HG02852 (cell line): ENCODE measurements at regions not wholly inside any gene's neighbourhood (a gene's known extent, or its start where the extent isn't known, plus 50 kb on each side); places are given as distances from the start of the nearest gene placed in this dataset.
A peak's percentile ranks its signal among the peaks of the same experiment; 100 is the strongest.

Experiments
- ATAC-seq: cut with Tn5 transposase; IDR thresholded peaks from one replicate; pipeline ENCODE4 v1.9.1; 2021; ENCODE audit warnings: mild to moderate bottlenecking, moderate library complexity; ENCODE audit not compliant: unreplicated experiment

DNA sequence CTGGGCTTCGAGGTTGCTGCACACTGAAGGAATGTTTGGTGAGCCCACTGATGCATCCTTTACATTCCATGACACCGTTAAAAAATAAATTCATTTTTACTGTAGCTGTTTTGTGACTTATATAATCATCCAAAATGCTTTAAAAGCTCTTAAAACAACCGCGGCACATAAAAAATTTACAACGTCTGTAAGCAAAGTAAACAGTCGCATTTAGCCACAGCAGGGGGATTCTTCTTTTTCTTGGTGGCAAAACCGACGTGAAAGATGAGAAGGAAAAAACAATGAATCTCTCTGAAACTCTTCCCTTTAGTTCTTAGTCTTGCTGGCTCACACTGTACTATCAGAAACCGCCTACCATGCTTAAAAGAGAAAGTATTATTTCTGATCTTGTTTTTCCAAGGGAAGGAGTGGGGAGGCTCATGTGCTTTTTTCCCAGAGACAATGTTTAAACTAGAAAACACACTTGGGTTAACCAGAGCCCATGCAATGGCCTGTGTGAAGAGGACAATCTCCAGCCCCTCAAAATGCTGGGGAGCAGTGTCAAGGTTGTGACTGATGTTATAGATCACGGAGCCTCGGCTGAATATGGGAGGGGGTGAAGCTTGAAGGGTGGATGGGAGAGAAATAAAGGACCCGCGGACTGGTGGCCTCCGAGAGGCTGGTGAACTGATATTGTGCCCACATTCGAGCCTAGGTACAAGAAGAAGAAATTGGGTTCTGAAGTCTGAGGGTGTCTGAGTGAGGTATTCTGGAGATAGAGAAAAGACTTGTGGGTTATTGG lies 91.1 kb downstream of the IRF8 start:
- no peak for ATAC-seq

DNA sequence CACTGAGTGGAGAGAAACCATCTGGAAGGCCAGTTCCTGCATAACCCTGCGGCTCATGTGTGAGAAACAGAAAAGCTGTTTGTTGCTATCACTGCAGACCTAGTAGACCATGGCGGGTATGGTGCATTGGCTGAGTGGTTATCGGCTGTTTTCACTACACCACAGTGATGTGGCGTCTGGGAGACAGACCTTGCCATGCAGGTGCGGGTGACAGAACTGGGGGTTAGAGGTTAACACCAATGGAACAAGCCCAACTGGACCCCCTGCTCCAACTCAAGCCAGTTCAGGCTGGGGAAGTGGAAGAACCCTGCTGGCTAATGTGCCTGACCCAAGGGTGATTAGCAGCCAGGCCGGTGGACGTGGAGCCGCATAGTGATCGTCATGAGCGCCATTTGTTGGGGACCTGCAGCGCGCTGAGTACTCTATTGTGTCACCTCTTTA lies 91.9 kb downstream of the IRF8 start:
- no peak for ATAC-seq

DNA sequence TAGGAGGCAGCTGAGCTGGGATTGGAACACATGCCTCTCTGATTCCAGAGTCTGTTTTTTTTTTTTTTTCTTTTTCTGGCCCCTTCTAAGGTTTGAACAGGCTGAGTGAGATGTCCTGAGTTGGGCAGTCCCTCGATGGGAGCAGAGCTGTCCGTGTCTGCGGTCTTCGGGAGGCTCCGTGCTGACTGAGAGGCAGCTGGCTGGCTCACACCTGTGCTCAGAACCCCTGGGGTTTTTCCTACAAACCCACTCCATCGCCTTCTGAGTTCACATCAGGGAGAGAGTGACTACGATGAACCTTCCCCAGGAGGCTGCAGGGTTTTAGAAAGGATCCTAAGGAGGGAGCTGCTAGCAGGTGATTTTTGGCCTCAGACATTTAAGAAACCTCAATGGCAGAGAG lies 92.5 kb downstream of the IRF8 start:
- no peak for ATAC-seq

DNA sequence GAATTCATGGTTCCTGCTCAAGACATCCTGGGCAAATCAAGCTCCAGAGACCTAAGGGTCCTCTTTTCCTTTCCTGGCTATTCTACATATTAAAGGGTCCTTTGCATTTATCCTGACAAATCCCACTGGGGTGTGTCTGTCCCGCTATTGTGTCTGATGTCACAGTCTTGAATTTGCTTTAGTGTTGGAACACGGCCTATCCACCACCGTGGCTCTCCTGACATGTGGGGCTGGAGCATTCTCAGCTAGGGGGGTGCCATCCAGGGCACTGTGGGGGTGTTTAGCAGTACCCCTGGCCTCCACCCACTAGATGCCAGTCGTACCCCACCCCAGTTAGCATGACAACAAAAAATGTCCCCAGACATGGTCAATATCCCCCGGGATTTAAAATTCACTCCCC lies 92.9 kb downstream of the IRF8 start:
- ATAC-seq: no peak

DNA sequence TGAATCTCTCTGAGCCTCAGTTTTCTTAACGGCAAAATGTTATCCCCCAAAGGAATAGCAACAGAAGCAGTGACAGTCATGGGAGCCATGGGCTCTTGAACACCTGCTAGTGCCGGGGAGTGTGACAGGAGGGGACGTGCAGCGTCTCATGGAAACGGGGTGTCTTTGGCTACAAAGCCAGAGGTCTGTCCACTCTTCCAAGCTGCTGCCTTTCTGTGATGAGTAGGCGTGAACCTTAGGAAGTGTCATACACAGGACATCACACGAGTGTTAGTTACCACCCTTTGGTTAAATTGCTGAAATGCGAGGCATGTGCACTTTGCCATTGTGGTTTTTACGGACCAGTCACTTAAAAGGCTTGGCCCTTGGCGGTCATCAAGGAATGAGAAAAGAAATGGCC lies 93.4 kb downstream of the IRF8 start:
- ATAC-seq: no peak

DNA sequence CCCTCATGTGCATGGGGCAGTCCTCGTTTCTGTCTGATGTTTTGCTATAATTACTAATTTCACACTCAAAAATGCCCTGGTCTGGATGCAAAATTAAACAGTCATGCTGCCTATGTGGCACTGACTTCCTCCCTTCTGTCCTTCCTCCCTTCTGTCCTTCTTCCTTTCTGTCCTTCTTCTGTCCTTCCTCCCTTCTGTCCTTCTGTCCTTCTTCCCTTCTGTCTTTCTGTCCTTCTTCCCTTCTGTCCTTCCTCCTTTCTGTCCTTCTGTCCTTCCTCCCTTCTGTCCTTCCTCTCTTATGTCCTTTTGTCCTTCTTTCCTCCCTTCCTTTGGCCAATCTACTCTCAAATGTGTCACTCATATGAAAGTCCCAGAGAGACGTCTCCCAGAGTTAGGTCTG lies 93.8 kb downstream of the IRF8 start:
- no peak for ATAC-seq

DNA sequence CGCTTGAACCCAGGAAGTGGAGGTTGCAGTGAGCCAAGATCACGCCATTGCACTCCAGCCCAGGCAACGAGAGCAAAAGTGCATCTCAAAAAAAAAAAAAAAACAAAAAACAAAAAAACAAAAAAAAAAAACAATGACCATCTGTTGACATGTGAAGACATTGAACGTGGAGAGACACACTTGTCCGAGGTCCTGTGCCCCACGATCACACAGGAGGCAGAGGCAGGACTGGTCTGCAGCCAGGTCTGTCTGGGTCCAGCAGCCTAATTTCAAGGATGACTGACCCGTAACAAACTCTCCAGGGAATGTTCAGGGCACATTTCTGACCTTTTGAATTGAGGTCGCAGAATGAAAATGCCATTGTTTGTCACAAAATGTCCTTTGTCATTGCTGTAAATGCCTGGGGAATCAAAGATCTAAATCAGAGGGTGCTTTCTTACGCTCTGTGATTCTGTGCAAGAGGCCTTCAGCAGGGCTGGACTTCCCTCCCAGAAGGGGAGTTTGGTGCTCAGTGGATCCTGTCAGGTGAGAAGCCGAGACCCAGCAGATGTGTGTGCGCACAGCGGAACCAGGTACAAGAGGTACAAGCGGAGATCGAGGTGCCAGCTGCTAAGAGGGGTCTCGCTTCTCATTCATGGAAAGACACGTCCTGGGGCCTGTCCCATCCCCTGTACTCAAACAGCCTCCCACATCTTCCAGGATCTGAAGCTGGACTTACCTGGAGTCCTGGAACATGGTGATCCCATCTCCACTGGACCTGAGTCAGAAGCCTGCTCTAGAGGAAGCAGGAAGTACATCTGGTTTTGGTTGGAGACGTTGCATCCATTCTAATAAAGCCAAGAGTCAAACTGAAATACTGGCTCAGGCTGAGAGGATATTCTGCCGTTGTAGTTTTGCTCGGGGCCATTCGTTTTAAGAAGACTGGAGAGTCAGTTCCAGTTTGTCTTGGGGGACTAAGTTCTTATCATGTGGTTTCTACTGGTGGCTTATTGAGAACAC lies 95.8 kb downstream of the IRF8 start:
- ATAC-seq: no peak

DNA sequence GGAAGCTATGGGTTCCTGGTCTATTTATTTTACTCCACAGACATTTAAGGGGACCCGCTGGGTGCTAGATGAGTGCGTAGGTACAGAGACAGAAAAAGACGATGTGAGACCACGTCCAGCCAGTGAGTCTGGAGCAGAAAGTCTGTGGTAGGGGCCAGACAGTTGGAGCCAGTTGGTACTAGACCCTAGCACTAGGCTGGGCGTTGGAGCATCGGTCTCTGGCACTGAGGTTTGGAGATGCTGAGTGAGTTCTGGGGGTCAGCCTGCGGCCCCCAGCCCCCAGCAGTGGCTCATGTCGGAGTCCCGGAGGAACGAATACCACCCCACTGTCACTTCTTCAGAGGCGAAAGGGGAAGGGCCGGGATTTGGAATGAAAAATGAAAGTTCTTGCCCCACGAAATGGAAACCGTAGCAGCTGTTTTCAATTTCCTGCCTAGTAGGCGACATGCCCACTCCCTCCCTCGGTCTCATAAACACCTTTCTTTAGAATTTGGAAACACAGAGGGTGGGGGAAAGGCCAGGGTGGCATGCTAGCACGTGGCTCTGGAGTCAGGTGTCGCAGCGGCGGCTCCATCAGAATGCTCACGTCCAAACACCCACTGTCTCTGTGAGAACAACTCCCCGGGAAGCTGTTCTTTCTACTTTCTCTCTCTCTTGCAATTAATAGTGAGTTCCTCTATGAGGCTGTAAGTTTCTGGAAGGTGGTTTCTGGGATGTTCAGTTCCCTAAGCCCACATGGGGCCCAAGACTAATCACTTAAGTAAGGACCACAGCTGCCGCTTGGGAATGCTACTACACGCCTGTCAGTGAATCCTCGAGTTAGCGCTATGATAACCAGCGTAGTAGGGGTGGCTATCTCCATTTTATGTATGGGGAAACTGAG lies 96.8 kb downstream of the IRF8 start:
- no peak for ATAC-seq

DNA sequence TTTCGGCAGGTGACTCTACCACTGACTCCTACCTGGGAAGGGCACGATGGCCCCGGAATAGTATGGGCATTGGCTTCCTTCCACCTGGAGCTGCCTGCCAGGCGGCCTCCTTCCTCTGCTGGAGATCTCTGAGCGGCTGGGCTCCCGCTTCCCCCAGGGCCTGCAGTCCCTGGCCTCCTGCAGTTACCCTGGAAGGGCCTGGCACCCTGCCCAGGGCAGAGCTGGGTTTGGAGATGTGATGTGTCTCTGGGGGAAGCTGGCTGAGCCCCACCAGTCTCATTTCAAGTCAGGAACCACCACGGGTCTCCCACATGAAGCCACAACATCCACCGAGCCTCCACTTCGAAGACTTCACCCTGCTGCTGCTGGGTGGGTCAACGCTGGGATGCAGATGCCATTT lies 97.9 kb downstream of the IRF8 start:
- ATAC-seq: no peak

DNA sequence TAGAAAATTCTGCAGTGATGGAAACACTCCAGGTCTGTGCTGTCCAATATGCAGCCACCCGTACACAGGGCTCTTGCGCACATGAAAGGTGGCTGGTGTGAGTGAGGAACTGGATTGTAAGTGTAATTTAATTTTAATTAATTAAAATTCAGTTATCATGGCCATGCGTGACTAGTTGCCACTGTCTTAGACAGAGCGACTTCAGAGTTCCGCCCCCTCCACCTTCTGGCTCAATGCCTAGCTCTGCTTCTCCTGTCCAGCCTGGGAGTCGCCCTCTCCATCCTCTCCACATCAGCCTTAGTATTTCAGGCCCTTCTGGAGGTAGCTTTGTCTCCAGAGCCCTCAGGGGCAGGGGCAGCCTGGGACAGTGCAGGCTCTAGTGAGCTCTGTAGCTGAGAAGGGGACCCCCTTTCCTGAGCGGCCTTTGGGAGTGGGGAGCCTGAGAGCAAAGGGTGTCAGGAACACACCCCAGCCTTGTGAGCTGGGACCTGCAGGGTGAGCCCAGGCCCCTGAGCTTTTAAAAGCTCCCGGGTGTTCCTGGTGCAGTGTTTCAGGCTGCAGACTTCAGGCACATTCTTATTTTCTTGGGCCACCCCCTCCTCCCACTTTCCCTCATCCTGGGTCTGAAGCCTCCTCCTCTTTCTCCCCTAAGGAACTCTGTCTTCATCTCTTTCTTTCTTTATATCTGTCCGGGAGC lies 99.4 kb downstream of the IRF8 start:
- ATAC-seq: no peak

DNA sequence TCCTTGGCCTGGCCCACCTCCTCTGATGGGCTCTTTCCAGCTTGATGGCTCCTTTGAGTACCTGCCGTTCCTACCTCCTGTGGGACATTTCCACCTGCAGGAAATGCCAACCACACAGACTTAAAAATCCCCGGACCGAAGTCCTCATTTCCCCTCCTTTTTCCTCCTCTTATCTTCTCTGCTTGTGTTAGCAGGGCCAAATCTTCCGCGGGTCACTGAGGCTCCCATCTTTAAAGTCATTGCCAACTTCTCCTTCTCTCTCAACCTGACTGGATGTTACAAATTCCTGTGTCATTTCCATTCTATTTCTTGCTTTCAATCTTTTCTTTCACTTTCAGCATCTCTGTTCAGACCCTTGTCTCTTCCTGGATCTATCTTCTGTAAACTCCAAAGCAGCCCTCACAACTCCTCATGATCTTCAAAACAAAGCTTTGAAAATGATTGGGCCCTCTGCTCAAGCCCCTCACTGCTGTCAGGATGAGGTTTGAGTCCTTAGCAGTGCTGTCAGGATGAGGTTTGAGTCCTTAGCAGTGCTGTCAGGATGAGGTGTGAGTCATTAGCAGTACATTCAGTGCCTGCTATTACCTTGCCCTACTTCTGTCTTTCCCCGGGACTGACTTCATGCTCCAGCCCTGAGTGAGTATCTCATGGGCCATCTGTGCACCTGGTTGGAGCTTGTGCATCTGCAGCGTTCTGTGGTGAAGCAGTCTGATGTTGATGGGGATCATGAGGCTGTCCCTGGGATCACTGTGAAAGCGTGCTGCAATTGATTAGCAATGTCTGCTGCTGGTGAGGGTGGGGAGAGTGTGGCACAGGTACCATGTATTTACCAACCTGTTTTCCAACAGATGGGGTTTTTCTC lies 100.1 kb downstream of the IRF8 start:
- no peak for ATAC-seq

DNA sequence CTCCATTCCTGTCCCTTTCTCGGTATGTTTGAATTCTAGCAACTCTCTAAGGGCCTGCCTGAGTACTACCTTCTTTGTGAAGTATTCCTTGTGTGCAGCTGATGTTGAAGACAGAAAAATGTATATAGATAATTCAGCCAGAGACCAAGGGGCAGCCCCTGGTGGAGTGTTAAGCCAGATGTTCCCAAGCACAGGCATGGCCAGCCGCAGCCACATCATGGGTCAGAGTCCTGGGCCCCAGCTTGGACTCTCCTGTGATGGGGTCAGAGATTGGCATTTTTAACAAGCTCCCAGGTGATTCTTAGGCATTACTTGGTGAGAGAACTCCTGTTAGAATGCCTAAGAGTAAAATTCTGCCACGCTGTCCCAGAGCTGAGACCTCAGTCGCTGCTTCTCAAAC lies 100.8 kb downstream of the IRF8 start:
- no peak for ATAC-seq

DNA sequence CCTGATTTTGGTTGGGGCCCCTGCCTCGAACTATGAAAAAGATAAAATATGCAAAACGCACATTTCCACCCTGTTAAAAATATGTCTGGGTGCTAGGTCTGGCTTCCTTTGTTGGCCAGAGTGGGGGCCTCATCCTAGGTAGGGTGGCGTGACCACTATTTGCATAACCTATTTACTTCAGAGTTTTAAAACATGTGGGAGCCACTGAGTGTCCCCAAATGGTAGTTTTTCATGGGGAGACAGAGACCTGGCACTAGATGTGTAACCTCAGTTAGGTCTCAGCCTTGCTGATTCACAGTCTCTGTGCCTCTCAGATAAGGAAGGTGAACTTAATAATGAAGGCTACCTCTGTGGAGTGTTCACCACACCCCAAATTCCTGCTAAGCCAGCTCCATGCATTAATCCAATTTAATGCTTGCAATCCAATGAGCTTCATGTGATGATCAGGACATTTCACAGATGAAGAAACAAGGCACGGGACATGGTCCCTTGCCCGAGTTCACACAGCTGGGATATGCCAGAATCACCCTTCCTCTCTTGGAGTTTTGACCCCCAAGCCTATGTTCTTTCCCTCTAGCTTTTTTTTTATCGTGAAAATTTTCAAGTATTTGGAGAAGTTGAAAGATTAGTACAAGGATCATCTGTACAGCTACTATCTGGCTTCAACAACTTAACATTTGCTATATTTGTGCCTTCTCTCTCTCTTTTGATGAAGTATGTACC lies 103.4 kb downstream of the IRF8 start:
- peak; percentile 74 for ATAC-seq

DNA sequence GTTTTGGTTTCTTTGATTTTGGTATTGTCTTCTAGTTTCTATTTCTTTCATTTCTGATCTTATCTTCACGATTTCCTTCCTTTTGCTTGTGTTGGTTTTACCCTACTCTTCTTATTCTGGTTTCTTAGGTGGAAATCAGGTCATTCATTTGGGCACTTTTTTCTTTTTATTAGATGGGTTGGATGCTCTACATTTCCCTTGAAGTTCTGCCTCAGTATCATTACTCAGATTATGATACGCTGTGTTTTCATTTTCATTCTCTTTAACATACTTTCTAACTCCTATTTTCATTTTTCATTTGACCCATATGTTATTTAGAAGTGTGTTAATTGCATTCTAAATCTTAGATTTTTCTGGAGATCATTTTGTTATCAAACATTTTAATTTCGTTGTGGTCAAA lies 108.6 kb downstream of the IRF8 start:
- no peak for ATAC-seq

DNA sequence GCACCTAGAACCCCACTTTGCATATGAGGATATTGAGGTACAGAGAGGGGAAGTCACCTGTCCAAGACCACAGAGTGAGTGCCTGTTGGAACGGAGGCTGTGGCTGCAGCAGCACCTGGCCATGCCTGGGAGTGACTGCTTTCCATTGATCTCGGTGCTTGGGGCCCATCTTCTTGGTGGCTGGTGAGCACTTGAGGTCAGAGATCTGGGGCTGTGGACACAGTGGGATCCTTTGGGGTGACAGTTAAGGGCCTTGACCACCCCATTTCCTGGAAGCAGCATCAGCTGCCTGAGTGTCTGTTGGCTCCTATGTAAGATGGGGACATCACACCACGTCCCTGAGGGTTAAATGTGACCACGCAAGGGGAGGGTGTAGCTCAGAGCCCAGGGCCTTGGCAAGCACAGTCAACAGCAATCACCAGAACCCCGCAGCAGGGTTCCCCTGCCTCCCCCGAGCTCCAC lies 111.7 kb downstream of the IRF8 start:
- ATAC-seq: no peak

DNA sequence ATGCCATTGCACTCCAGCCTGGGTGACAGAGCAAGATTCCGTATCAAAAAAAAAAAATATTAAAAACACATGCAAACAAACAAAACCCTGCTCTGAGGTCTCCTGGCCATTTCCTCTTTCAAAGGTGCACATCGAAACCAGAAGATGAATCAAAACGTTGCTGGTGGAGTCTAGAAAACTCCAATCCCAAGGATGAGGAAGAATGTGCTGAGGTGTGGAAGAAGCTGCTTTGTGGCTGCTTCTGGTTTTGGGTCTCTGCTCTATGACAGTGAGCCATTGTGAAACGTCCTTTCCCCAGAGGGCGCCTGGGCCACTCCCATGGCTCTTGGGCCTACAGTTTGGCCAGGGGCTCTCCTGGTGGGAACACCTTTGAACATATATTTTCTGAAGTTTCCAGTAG lies 112.6 kb downstream of the IRF8 start:
- ATAC-seq: no peak

DNA sequence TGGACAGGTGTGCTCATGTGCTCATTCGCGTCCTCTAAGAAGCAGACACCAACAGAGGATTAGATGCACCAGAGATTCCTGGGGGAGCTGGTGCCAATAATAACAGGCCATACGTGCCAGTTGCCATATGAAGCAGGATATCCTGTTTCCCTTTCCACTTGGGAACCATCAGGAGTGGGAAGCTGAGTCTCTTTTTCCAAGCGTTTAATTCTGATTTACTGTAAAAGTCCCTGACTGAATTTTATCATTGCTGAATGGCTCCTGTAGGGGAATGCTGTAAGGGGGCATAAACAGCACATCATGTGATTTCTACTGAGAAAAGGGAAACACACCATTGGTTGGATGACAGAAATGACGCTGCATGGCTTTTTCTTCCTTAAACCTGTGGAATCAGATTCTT lies 113.3 kb downstream of the IRF8 start:
- ATAC-seq: no peak

DNA sequence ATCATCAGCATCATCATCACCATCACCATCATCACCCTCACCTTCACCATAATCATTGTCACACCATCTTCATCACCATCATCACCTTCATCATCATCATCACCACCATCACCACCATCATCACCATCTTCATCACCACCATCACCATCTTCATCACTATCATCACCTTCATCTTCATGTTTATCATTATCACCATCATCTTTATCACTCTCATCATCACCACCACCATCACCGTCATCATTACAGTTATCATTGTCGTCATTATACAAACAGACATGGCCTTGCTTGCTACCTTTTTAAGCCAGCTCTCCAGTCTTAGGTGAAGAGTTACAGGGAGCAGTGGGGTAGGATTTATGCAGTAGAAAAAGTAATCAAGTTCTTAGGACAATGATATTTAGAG lies 114.9 kb downstream of the IRF8 start:
- no peak for ATAC-seq

DNA sequence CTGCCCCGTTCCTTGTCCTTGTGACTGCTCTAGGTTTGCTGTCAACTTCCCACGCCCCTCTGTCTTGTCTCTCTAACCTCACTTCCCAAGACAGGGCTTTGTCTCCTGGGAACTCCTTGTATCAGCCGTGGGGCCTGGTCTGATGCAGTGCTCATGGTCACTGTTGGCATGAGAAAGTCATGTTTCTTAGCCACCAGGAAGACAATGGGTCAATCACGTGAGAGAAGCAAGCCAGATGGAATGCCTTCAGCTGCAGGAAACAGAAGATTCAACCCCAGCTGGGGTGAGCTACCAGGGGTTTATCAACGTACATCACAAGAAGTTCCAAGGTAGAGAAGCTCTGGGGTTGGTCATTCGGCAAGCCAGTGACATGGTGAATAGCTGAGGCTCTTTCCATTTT lies 116.6 kb downstream of the IRF8 start:
- no peak for ATAC-seq
